CD8-positive, alpha-beta memory T cell (primary cell): ENCODE measurements at regions not wholly inside any gene's neighbourhood (a gene's known extent, or its start where the extent isn't known, plus 50 kb on each side); places are given as distances from the start of the nearest gene placed in this dataset.

Experiments
- CTCF ChIA-PET: fragments of 350-600 bp; sonication (Branson Sonifier 250); formaldehyde crosslinking; loops from one replicate; lab custom pipeline; 2021; ENCODE audit warnings: antibody characterized with exemption; lab: Charles Lee
- POLR2A ChIA-PET: fragments of 350-600 bp; sonication (Branson Sonifier 250); formaldehyde crosslinking; loops from one replicate; lab custom pipeline; 2021; ENCODE audit warnings: antibody characterized with exemption; lab: Charles Lee
- DNase-seq, 5 donors: peaks; one replicate each; pipeline versions ENCODE4 v3.0.0 to v3.0.0-alpha.2; 2020 to 2022; ENCODE audit warnings: mixed read lengths in 1 of 5
- H3K27ac ChIP-seq: one replicate; pipeline ENCODE4 v1.7.0; 2013; ENCODE audit warnings: low read depth, mild to moderate bottlenecking, low read length, moderate library complexity
- H3K27me3 ChIP-seq: 2 replicates; pipeline ENCODE4 v1.7.0; 2013; ENCODE audit warnings: low read length, mild to moderate bottlenecking; ENCODE audit not compliant: insufficient read depth, poor library complexity, severe bottlenecking
- H3K36me3 ChIP-seq: 2 replicates; pipeline ENCODE4 v1.7.0; 2013; ENCODE audit warnings: mild to moderate bottlenecking, low read length, moderate library complexity; ENCODE audit not compliant: insufficient read depth
- H3K4me1 ChIP-seq: 2 replicates; pipeline ENCODE4 v1.7.0; 2013; ENCODE audit warnings: mild to moderate bottlenecking, low read length, moderate library complexity; ENCODE audit not compliant: insufficient read depth
- H3K4me3 ChIP-seq: 2 replicates; pipeline ENCODE4 v1.7.0; 2013; ENCODE audit warnings: mild to moderate bottlenecking, low read length
- H3K9me3 ChIP-seq: 2 replicates; pipeline ENCODE4 v1.7.0; 2013; ENCODE audit warnings: mild to moderate bottlenecking, low read length
- H3K27ac Mint-ChIP-seq, 8 donors: one replicate each; pipeline ENCODE4 v1.8.0; 2020 to 2021; ENCODE audit warnings: mixed read lengths in 8 of 8, mild to moderate bottlenecking in 6 of 8, inconsistent platforms in 3 of 8, moderate library complexity in 3 of 8
- H3K27me3 Mint-ChIP-seq, 2 donors: one replicate each; pipeline ENCODE4 v1.8.0; 2020 to 2021; ENCODE audit warnings: mixed read lengths in 2 of 2, mild to moderate bottlenecking in 1 of 2, moderate library complexity in 1 of 2
- H3K36me3 Mint-ChIP-seq, 3 donors: one replicate each; pipeline ENCODE4 v1.8.0; 2020 to 2021; ENCODE audit warnings: mixed read lengths in 3 of 3, inconsistent platforms in 1 of 3, mild to moderate bottlenecking in 1 of 3
- H3K4me1 Mint-ChIP-seq, 3 donors: one replicate each; pipeline ENCODE4 v1.8.0; 2020 to 2021; ENCODE audit warnings: mixed read lengths in 3 of 3, inconsistent platforms in 1 of 3, mild to moderate bottlenecking in 1 of 3
- H3K4me3 Mint-ChIP-seq, 7 donors: one replicate each; pipeline ENCODE4 v1.8.0; 2020 to 2021; ENCODE audit warnings: mixed read lengths in 7 of 7, mild to moderate bottlenecking in 6 of 7, moderate library complexity in 4 of 7, inconsistent platforms in 2 of 7
- H3K9me3 Mint-ChIP-seq, 5 donors: one replicate each; pipeline ENCODE4 v1.8.0; 2020 to 2022; ENCODE audit warnings: mixed read lengths in 5 of 5, mild to moderate bottlenecking in 3 of 5, moderate library complexity in 2 of 5, inconsistent platforms in 1 of 5

- POLR2A ChIA-PET, result no interaction called here
- H3K4me1 Mint-ChIP-seq, result peaks cover 0 to 5% (median 0%) of the 10 kb centered on the region in 3 donors
- H3K9me3 Mint-ChIP-seq, result peaks cover 0 to 8% (median 0%) of the 10 kb centered on the region in 5 donors
- H3K36me3 ChIP-seq, result no peaks in the 10 kb centered on the region
- H3K27me3 Mint-ChIP-seq, result no peaks in the 10 kb centered on the region
- H3K27ac Mint-ChIP-seq, result no peak overlapping the region
- H3K4me3 ChIP-seq, result no peak overlapping the region
- no peak overlapping the region for H3K4me3 Mint-ChIP-seq
- no peaks in the 10 kb centered on the region for H3K4me1 ChIP-seq
- H3K9me3 ChIP-seq, result no peaks in the 10 kb centered on the region
- H3K27me3 ChIP-seq, result no peaks in the 10 kb centered on the region
- CTCF ChIA-PET, result no interaction called here
- no peak overlapping the region for H3K27ac ChIP-seq
- no peaks in the 10 kb centered on the region for H3K36me3 Mint-ChIP-seq
- no peak for DNase-seq
Measured at GRCh38 chr6:156254240-156254639, 522.9 kb upstream of the ARID1B start.

- no peak overlapping the region for H3K27ac ChIP-seq
- H3K27ac Mint-ChIP-seq, result no peak overlapping the region
- DNase-seq, result no peak
- H3K9me3 Mint-ChIP-seq, result peaks cover 0 to 5% (median 0%) of the 10 kb centered on the region in 5 donors
- POLR2A ChIA-PET, result no interaction called here
- peaks cover 0 to 5% (median 0%) of the 10 kb centered on the region in 3 donors for H3K4me1 Mint-ChIP-seq
- no peaks in the 10 kb centered on the region for H3K36me3 Mint-ChIP-seq
- no peaks in the 10 kb centered on the region for H3K27me3 ChIP-seq
- CTCF ChIA-PET, result no interaction called here
- H3K27me3 Mint-ChIP-seq, result no peaks in the 10 kb centered on the region
- no peak overlapping the region for H3K4me3 ChIP-seq
- no peak overlapping the region for H3K4me3 Mint-ChIP-seq
- H3K9me3 ChIP-seq, result no peaks in the 10 kb centered on the region
- H3K4me1 ChIP-seq, result no peaks in the 10 kb centered on the region
- no peaks in the 10 kb centered on the region for H3K36me3 ChIP-seq
Measured at GRCh38 chr6:156250593-156250992, 526.6 kb upstream of the ARID1B start.

GRCh38 chr6:156242206-156242605 is 535.0 kb upstream of the ARID1B start:
- Mint-ChIP-seq H3K9me3 (no peaks in the 10 kb centered on the region), H3K36me3 (no peaks in the 10 kb centered on the region), H3K4me3 (no peak overlapping the region), H3K4me1 (no peaks in the 10 kb centered on the region), H3K27me3 (peaks cover 0 to 2% of the 10 kb centered on the region in 2 donors), H3K27ac (no peak overlapping the region)
- Histone ChIP-seq H3K4me3 (no peak overlapping the region), H3K27me3 (no peaks in the 10 kb centered on the region), H3K27ac (no peak overlapping the region), H3K9me3 (no peaks in the 10 kb centered on the region), H3K36me3 (no peaks in the 10 kb centered on the region), H3K4me1 (no peaks in the 10 kb centered on the region)
- DNase-seq, result no peak
- ChIA-PET POLR2A (no interaction called here), CTCF (no interaction called here)

- DNase-seq, result no peak
- no peak overlapping the region for H3K4me3 Mint-ChIP-seq
- Histone ChIP-seq H3K27me3 (no peaks in the 10 kb centered on the region), H3K27ac (no peak overlapping the region), H3K36me3 (no peaks in the 10 kb centered on the region), H3K4me3 (no peak overlapping the region), H3K9me3 (no peaks in the 10 kb centered on the region), H3K4me1 (no peaks in the 10 kb centered on the region)
- CTCF ChIA-PET, result no interaction called here
- H3K9me3 Mint-ChIP-seq, result peaks cover 0 to 6% (median 0%) of the 10 kb centered on the region in 5 donors
- H3K27me3 Mint-ChIP-seq, result no peaks in the 10 kb centered on the region
- no peak overlapping the region for H3K27ac Mint-ChIP-seq
- peaks cover 0 to 1% (median 0%) of the 10 kb centered on the region in 3 donors for H3K36me3 Mint-ChIP-seq
- POLR2A ChIA-PET, result no interaction called here
- H3K4me1 Mint-ChIP-seq, result no peaks in the 10 kb centered on the region
Measured at GRCh38 chr6:156231026-156231765, 546.0 kb upstream of the ARID1B start.

- POLR2A ChIA-PET, result no interaction called here
- CTCF ChIA-PET, result no interaction called here
- H3K4me3 Mint-ChIP-seq, result no peak overlapping the region
Measured at GRCh38 chr6:156219973-156220372, 557.2 kb upstream of the ARID1B start.

GRCh38 chr6:156205678-156206077 is 571.5 kb upstream of the ARID1B start:
- Mint-ChIP-seq H3K9me3 (peaks cover 8 to 44% (median 19%) of the 10 kb centered on the region in 5 donors), H3K36me3 (no peaks in the 10 kb centered on the region), H3K4me1 (peaks cover 0 to 2% (median 0%) of the 10 kb centered on the region in 3 donors), H3K4me3 (no peak overlapping the region), H3K27me3 (no peaks in the 10 kb centered on the region), H3K27ac (no peak overlapping the region)
- Histone ChIP-seq H3K36me3 (no peaks in the 10 kb centered on the region), H3K9me3 (no peaks in the 10 kb centered on the region), H3K4me1 (no peaks in the 10 kb centered on the region), H3K27ac (no peak overlapping the region), H3K27me3 (no peaks in the 10 kb centered on the region), H3K4me3 (no peak overlapping the region)
- DNase-seq, result no peak
- CTCF ChIA-PET, result no interaction called here
- POLR2A ChIA-PET, result no interaction called here

More at GRCh38 chr6:156219973-156220372, 557.2 kb upstream of the ARID1B start:
- Histone ChIP-seq H3K27me3 (no peaks in the 10 kb centered on the region), H3K4me1 (no peaks in the 10 kb centered on the region), H3K36me3 (no peaks in the 10 kb centered on the region), H3K4me3 (no peak overlapping the region), H3K9me3 (no peaks in the 10 kb centered on the region), H3K27ac (no peak overlapping the region)
- H3K27ac Mint-ChIP-seq, result no peak overlapping the region
- H3K36me3 Mint-ChIP-seq, result no peaks in the 10 kb centered on the region
- no peaks in the 10 kb centered on the region for H3K4me1 Mint-ChIP-seq
- H3K9me3 Mint-ChIP-seq, result peaks cover 0 to 12% (median 3%) of the 10 kb centered on the region in 5 donors
- no peak for DNase-seq
- H3K27me3 Mint-ChIP-seq, result peaks cover 0 to 5% of the 10 kb centered on the region in 2 donors

DNA sequence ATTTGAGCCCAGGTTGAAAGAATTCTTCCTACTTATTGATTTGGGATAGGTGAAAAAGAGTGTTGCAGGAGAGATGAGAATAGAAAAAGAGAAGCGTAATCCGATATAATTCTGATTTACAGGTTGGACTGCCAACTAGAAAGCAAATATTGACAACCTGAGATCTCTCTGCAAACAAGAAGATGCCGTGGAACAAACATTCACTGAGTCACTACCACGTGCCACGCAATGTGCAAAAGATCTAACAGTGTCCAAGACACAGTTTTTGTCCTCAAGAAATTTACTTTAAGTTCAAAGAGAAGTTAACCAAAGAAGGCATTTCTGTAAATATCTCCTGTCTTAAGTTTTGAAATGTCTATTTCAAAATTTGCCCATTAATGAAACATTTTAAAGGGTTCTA is 578.0 kb upstream of the ARID1B start:
- no peaks in the 10 kb centered on the region for H3K27me3 Mint-ChIP-seq
- H3K36me3 ChIP-seq, result no peaks in the 10 kb centered on the region
- peaks cover 8% of the 10 kb centered on the region for H3K4me1 ChIP-seq
- CTCF ChIA-PET, result no interaction called here
- POLR2A ChIA-PET, result no interaction called here
- no peaks in the 10 kb centered on the region for H3K27me3 ChIP-seq
- peaks cover 0 to 12% (median 6%) of the 10 kb centered on the region in 3 donors for H3K4me1 Mint-ChIP-seq
- H3K9me3 ChIP-seq, result no peaks in the 10 kb centered on the region
- H3K9me3 Mint-ChIP-seq, result peaks cover 1 to 11% (median 6%) of the 10 kb centered on the region in 5 donors
- H3K4me3 Mint-ChIP-seq, result no peak overlapping the region
- no peak for DNase-seq
- H3K4me3 ChIP-seq, result no peak overlapping the region
- H3K27ac Mint-ChIP-seq, result no peak overlapping the region
- no peak overlapping the region for H3K27ac ChIP-seq
- H3K36me3 Mint-ChIP-seq, result peaks cover 0 to 4% (median 0%) of the 10 kb centered on the region in 3 donors

GRCh38 chr6:156197513-156197912 is 579.7 kb upstream of the ARID1B start:
- Mint-ChIP-seq H3K36me3 (peaks cover 0 to 4% (median 0%) of the 10 kb centered on the region in 3 donors), H3K4me1 (peaks cover 0 to 12% (median 6%) of the 10 kb centered on the region in 3 donors), H3K27ac (peak overlapping the region in 1 of 8 donors; percentile 37), H3K9me3 (peaks cover 0 to 8% (median 6%) of the 10 kb centered on the region in 5 donors), H3K27me3 (no peaks in the 10 kb centered on the region), H3K4me3 (no peak overlapping the region)
- ChIA-PET POLR2A (no interaction called here), CTCF (no interaction called here)
- Histone ChIP-seq H3K27me3 (no peaks in the 10 kb centered on the region), H3K4me3 (no peak overlapping the region), H3K36me3 (no peaks in the 10 kb centered on the region), H3K9me3 (no peaks in the 10 kb centered on the region), H3K27ac (no peak overlapping the region), H3K4me1 (peaks cover 8% of the 10 kb centered on the region)
- peak in 1 of 5 donors; percentile 4 for DNase-seq
